NT2/D1 (cell line): ENCODE measurements at regions not wholly inside any gene's neighbourhood (a gene's known extent, or its start where the extent isn't known, plus 50 kb on each side); places are given as distances from the start of the nearest gene placed in this dataset.

Experiments
- YY1 ChIP-seq: IDR thresholded peaks from 2 replicates; pipeline ENCODE4 v1.6.1; 2011; ENCODE audit not compliant: insufficient read length, insufficient read depth
- ZNF274 ChIP-seq: IDR thresholded peaks from 2 replicates; pipeline ENCODE4 v1.6.1; 2011; ENCODE audit warnings: mild to moderate bottlenecking, low read depth, low read length

DNA sequence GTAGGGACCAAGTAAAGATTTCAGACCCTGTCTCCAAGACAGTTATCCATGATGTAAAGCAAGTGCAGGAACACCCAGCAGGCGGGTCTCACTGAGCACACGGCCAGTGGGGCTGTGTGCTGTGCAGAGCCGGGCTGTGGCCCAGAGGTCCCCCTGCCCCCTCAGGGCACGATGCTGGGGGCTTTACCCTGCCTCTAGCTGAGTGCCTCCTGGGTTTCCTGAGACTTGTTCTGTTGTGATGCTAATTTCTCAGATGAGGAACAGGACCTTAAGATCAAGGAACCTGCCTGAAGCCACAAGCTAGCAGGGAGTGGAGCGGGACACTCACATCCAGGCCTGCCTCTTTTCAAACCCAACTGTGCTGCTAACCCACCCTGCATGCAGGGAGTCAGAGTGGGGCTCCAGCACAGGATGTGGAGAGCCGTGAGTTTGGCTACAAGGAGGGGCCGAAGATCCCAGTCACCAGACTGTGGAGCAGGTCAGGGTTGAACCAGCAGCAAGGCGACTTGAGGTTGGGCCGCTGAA lies 76.1 kb upstream of the LYZL2 start:
- TF ChIP-seq ZNF274 (no peak), YY1 (no peak)
